ENCODE measurements at regions not wholly inside any gene's neighbourhood (a gene's known extent, or its start where the extent isn't known, plus 50 kb on each side); places are given as distances from the start of the nearest gene placed in this dataset.

DNA sequence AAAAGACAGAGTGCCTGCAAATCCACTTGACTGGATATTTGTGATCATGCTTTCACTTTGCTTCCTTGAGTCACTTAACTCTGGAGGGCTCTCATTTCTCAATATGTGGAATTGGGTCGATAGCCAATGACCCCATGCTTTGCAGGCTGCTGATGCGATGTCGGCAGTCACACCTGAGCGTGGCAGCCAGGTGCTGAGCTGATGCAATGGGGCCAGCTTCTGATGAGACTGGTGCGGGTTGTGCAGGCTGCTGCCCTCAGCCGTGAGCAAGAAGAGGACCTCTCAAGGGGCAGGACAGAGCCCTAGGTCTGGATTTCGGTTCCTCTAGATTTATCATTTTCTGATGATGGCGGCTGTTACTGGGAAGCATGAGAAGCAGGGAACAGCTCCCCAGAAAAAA is 334.1 kb downstream of the TEX29 start:
- TF ChIP-seq, protein P1, sequence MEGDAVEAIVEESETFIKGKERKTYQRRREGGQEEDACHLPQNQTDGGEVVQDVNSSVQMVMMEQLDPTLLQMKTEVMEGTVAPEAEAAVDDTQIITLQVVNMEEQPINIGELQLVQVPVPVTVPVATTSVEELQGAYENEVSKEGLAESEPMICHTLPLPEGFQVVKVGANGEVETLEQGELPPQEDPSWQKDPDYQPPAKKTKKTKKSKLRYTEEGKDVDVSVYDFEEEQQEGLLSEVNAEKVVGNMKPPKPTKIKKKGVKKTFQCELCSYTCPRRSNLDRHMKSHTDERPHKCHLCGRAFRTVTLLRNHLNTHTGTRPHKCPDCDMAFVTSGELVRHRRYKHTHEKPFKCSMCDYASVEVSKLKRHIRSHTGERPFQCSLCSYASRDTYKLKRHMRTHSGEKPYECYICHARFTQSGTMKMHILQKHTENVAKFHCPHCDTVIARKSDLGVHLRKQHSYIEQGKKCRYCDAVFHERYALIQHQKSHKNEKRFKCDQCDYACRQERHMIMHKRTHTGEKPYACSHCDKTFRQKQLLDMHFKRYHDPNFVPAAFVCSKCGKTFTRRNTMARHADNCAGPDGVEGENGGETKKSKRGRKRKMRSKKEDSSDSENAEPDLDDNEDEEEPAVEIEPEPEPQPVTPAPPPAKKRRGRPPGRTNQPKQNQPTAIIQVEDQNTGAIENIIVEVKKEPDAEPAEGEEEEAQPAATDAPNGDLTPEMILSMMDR (IDR thresholded peaks at IDR 0.05; ENCODE audit: low read length) = no peak
- TF ChIP-seq EZH2 (optimal IDR thresholded peaks at IDR 0.05; ENCODE audit: low read depth, low read length) = no peak
